ENCODE measurements at regions not wholly inside any gene's neighbourhood (a gene's known extent, or its start where the extent isn't known, plus 50 kb on each side); places are given as distances from the start of the nearest gene placed in this dataset.
A peak's percentile ranks its signal among the peaks of the same experiment; 100 is the strongest.
"Not testable (repeated sequence)": the region's sequence is repeated elsewhere in the genome, so short reads cannot be mapped to it uniquely, and the experiment has no call there.

GRCh38 chr1:101122452-101123166 is 97.0 kb upstream of the DPH5 start:
- no peak for DNase-seq (ENCODE audit: low read depth)

GRCh38 chr1:101121975-101122374 is 96.4 kb upstream of the DPH5 start:
- no peak for DNase-seq (ENCODE audit: low read depth)

GRCh38 chr1:101121504-101121903 is 95.9 kb upstream of the DPH5 start:
- DNase-seq (ENCODE audit: low read depth) = no peak

- DNase-seq (ENCODE audit: low read depth) = no peak
Measured at GRCh38 chr1:101120868-101121267, 95.3 kb upstream of the DPH5 start.

GRCh38 chr1:101119289-101119688 is 93.7 kb upstream of the DPH5 start:
- no peak for DNase-seq (ENCODE audit: low read depth)

- DNase-seq (ENCODE audit: low read depth) = no peak
Measured at GRCh38 chr1:101116006-101116405, 90.4 kb upstream of the DPH5 start.

- no peak for DNase-seq (ENCODE audit: low read depth)
Measured at GRCh38 chr1:101115112-101115511, 89.5 kb upstream of the DPH5 start.

GRCh38 chr1:101114128-101114527 is 88.5 kb upstream of the DPH5 start:
- not testable (repeated sequence) for DNase-seq (ENCODE audit: low read depth)

- no peak for DNase-seq (ENCODE audit: low read depth)
Measured at GRCh38 chr1:101112051-101112780, 86.6 kb upstream of the DPH5 start.

- no peak for DNase-seq (ENCODE audit: low read depth)
Measured at GRCh38 chr1:101111461-101111860, 85.9 kb upstream of the DPH5 start.

GRCh38 chr1:101109791-101110190 is 84.2 kb upstream of the DPH5 start:
- DNase-seq (ENCODE audit: low read depth) = no peak

GRCh38 chr1:101108111-101108500 is 82.5 kb upstream of the DPH5 start:
- no peak for DNase-seq (ENCODE audit: low read depth)

- DNase-seq (ENCODE audit: low read depth) = no peak
Measured at GRCh38 chr1:101107496-101108110, 82.0 kb upstream of the DPH5 start.

- peak; percentile 52 for DNase-seq (ENCODE audit: low read depth)
Measured at GRCh38 chr1:101105877-101106276, 80.3 kb upstream of the DPH5 start.

- no peak for DNase-seq (ENCODE audit: low read depth)
Measured at GRCh38 chr1:101102426-101103156, 77.0 kb upstream of the DPH5 start.

GRCh38 chr1:101101360-101101759 is 75.8 kb upstream of the DPH5 start:
- no peak for DNase-seq (ENCODE audit: low read depth)

GRCh38 chr1:101100674-101101073 is 75.1 kb upstream of the DPH5 start:
- no peak for DNase-seq (ENCODE audit: low read depth)

- no peak for DNase-seq (ENCODE audit: low read depth)
Measured at GRCh38 chr1:101098907-101099306, 73.3 kb upstream of the DPH5 start.

GRCh38 chr1:101098327-101098726 is 72.7 kb upstream of the DPH5 start:
- no peak for DNase-seq (ENCODE audit: low read depth)

- no peak for DNase-seq (ENCODE audit: low read depth)
Measured at GRCh38 chr1:101089613-101090338, 64.2 kb upstream of the DPH5 start.

GRCh38 chr1:101088431-101088830 is 62.8 kb upstream of the DPH5 start:
- no peak for DNase-seq (ENCODE audit: low read depth)

GRCh38 chr1:101086783-101087182 is 61.2 kb upstream of the DPH5 start:
- DNase-seq (ENCODE audit: low read depth) = no peak

Data from GM04503 (cell line).